Lung (tissue), 11 donors: ENCODE measurements at regions not wholly inside any gene's neighbourhood (a gene's known extent, or its start where the extent isn't known, plus 50 kb on each side); places are given as distances from the start of the nearest gene placed in this dataset.

Experiments used
- ATAC-seq: fragments of 200-7000 bp; cut with Tn5 transposase; one replicate; pipeline ENCODE4 v1.9.1; 2020; ENCODE audit warnings: moderate number of reproducible peaks; ENCODE audit not compliant: insufficient read depth, low FRiP score
- DNase-seq, 3 donors: peaks; one replicate each; pipeline ENCODE4 v3.0.0-alpha.2; 2013 to 2017
- H3K27ac ChIP-seq, 2 donors: one replicate each; pipeline ENCODE4 v1.5.1; 2013; ENCODE audit warnings: mild to moderate bottlenecking in 2 of 2, moderate library complexity in 2 of 2, control low read depth in 1 of 2, inconsistent platforms in 1 of 2, low read depth in 1 of 2, low read length in 1 of 2
- H3K27me3 ChIP-seq, 3 donors: one replicate each; pipeline ENCODE4 v1.5.1; 2013; ENCODE audit warnings: low read length in 2 of 3; ENCODE audit not compliant: control insufficient read depth in 3 of 3, insufficient read depth in 3 of 3
- H3K36me3 ChIP-seq, 4 donors: one replicate each; pipeline ENCODE4 v1.5.1; 2013; ENCODE audit warnings: low read length in 4 of 4, mild to moderate bottlenecking in 1 of 4, moderate library complexity in 1 of 4; ENCODE audit not compliant: control insufficient read depth in 4 of 4, insufficient read depth in 4 of 4
- H3K4me1 ChIP-seq, 5 donors: one replicate each; pipeline ENCODE4 v1.5.1; 2013; ENCODE audit warnings: low read length in 5 of 5, mild to moderate bottlenecking in 2 of 5, moderate library complexity in 1 of 5; ENCODE audit not compliant: control insufficient read depth in 5 of 5, insufficient read depth in 5 of 5
- H3K4me3 ChIP-seq: one replicate; pipeline ENCODE4 v1.5.1; 2013; ENCODE audit warnings: mild to moderate bottlenecking, control low read depth, moderate library complexity
- H3K9ac ChIP-seq, 2 donors: one replicate each; pipeline ENCODE4 v1.5.1; 2013; ENCODE audit warnings: low read length in 2 of 2, control low read depth in 1 of 2; ENCODE audit not compliant: insufficient read depth in 1 of 2
- H3K9me3 ChIP-seq, 4 donors: one replicate each; pipeline ENCODE4 v1.5.1; 2013; ENCODE audit warnings: low read length in 3 of 4, mild to moderate bottlenecking in 1 of 4, moderate library complexity in 1 of 4; ENCODE audit not compliant: control insufficient read depth in 4 of 4, insufficient read depth in 3 of 4
- CTCF ChIP-seq: IDR thresholded peaks from 2 replicates; pipeline ENCODE4 v1.5.1; 2012; ENCODE audit warnings: mild to moderate bottlenecking; ENCODE audit errors: control extremely low read depth, extremely low read depth
- WGBS, 2 donors: extraction: QIAGEN DNeasy Blood & Tissue Kit; methylation state at CpG; one replicate each; pipeline ENCODE4 v1.1.7; 2013; 5-methylcytosine and 5-hydroxymethylcytosine counted together
- donor health status: control.
- donor health status: control.
- donor health status: Bipolar disorder and iron deficiency.
- donor health status: healthy.
- donor health status: DM: yes; HTN: yes; CAD: no.

DNA sequence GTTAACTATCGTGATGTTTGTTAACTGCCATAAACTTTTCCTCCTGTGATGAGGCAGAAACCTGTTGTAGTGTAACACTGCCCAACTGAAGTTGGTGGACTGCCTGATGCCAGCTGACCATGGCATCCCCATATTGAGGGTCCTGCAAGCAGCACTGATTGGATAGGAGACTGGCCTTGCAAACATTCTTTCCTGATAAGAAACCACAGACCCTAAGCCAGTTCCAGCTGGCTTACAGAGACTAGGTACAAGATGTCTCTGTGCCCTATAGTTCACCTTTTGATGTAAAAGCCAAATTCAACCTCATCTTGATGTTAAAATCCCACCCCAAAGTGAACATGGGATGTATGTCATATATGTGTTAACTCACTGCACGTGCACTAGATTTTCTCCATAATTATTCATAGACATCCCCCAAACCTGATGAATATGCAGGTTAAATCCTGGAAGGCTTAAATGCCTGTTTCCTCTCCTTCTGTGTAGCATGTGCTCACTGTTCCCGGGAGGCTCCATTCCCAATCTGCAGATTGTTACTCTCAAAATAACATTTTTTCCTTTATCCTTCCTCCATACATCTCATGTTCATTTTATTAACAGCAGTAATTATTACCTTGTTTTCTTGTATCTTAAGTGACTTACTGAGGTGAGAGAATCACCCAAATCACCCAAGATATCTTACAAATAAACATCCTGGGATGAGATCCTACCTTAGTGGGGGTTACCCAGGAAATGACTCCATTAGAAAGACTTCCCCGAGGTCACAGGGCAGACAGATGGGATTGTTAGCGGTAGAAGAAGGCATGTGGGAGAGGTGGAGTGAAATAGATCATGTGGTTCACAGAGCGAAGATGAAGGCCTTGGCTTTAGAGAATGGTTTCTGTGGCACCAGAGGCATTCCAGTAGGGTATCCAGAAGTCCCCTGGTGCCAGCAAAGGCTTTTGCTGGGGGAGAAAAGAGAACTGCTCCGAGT is 566.7 kb downstream of the CCDC171 start:
- no peak for TF ChIP-seq CTCF
- Histone ChIP-seq H3K36me3 (no peaks in the 10 kb centered on the region), H3K27me3 (no peaks in the 10 kb centered on the region), H3K4me1 (peaks cover 0 to 16% (median 0%) of the 10 kb centered on the region in 5 donors), H3K9ac (no peak overlapping the region), H3K27ac (no peak overlapping the region), H3K9me3 (no peaks in the 10 kb centered on the region), H3K4me3 (no peak overlapping the region)
- ATAC-seq (no peak), DNase-seq (no peak)
- whole genome bisulfite sequencing, 2 donors: 84 to 93% methylated on average over 7 of the region's 7 CpGs

DNA sequence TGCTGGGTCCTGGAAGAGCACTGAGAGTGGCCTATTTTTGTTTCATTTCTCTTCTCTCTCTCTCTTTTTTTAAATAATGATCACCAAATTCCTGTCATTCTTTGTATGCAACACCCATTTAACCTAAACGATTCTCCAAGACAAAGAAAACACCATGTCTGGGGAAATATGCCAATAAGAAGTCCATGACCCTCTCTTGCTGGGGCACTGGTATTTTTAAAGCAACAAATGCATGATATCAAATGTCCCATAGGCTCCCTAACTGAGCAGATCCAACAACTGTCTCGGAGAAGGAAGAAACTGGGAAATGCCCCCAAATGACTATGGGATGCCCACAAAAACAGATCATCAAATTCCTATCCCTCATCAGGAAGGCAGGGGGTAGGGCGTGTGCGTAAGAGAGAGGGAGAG is 567.4 kb downstream of the CCDC171 start:
- H3K27ac ChIP-seq: no peak overlapping the region
- H3K9ac ChIP-seq: no peak overlapping the region
- no peaks in the 10 kb centered on the region for H3K27me3 ChIP-seq
- H3K9me3 ChIP-seq: no peaks in the 10 kb centered on the region
- WGBS, 2 donors: 77 to 81% methylated on average over 4 of the region's 4 CpGs
- ATAC-seq: no peak
- no peak for DNase-seq
- H3K4me1 ChIP-seq: peaks cover 0 to 16% (median 0%) of the 10 kb centered on the region in 5 donors
- TF ChIP-seq CTCF: no peak
- H3K36me3 ChIP-seq: no peaks in the 10 kb centered on the region
- H3K4me3 ChIP-seq: no peak overlapping the region

DNA sequence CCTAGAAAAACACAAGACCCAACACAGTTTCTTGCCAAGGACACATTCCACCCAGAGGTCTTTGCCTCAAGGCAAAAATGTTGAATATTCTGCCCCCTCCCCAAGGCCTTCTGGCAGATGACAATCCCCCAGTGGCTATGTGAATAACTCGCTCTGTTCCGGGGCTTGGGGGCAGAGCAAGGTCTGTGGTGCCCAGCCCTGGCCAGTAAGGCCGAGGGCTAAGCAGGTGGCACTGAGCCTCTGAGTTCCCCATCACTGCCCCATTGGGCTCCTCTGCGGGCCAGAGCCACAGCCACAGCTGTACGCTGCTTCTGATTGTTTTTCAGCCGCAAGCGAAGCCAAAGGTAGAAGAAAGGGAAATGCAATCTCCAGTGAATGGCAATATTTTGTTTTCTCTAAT is 567.9 kb downstream of the CCDC171 start:
- no peak for ATAC-seq
- no peak for TF ChIP-seq CTCF
- DNase-seq: no peak
- Histone ChIP-seq H3K9me3 (no peaks in the 10 kb centered on the region), H3K9ac (no peak overlapping the region), H3K27ac (no peak overlapping the region), H3K27me3 (no peaks in the 10 kb centered on the region), H3K4me3 (no peak overlapping the region), H3K36me3 (no peaks in the 10 kb centered on the region), H3K4me1 (peaks cover 0 to 16% (median 0%) of the 10 kb centered on the region in 5 donors)
- 94 to 97% methylated on average over 7 of the region's 7 CpGs for WGBS, 2 donors
